B cell (primary cell): ENCODE measurements at regions not wholly inside any gene's neighbourhood (a gene's known extent, or its start where the extent isn't known, plus 50 kb on each side); places are given as distances from the start of the nearest gene placed in this dataset.

Source experiments
- CTCF ChIP-seq: fragments of 200-600 bp; IDR thresholded peaks from one replicate; pipeline ENCODE4 v1.8.0; 2022; ENCODE audit warnings: antibody characterized with exemption, mild to moderate bottlenecking
- EZH2 ChIP-seq: IDR thresholded peaks from 2 replicates; pipeline ENCODE4 v1.6.1; 2012; ENCODE audit warnings: borderline replicate concordance, low read depth, mild to moderate bottlenecking, moderate library complexity, low read length; ENCODE audit not compliant: insufficient read depth, poor library complexity, severe bottlenecking

GRCh38 chr17:14688134-14688533 lies 387.3 kb downstream of the HS3ST3B1 start:
- TF ChIP-seq CTCF: peak; percentile 7
- no peak for TF ChIP-seq EZH2
